ENCODE measurements at regions not wholly inside any gene's neighbourhood (a gene's known extent, or its start where the extent isn't known, plus 50 kb on each side); places are given as distances from the start of the nearest gene placed in this dataset.

- Mint-ChIP-seq H3K4me3 (no peak overlapping the region), H3K27me3 (ENCODE audit: low read depth, poor library complexity) (no peaks in the 10 kb centered on the region), H3K36me3 (ENCODE audit: low read depth) (no peaks in the 10 kb centered on the region), H3K27ac (no peak overlapping the region), H3K9me3 (no peaks in the 10 kb centered on the region), H3K4me1 (peaks cover 5% of the 10 kb centered on the region)
- no peak for DNase-seq
- TF ChIP-seq CTCF (IDR thresholded peaks at IDR 0.05), result no peak
Observed at GRCh38 chr4:120616041-120616440, 306.5 kb downstream of the PRDM5 start.

GRCh38 chr4:120613778-120614177, 308.7 kb downstream of the PRDM5 start:
- Mint-ChIP-seq H3K9me3 (no peaks in the 10 kb centered on the region), H3K36me3 (ENCODE audit: low read depth) (no peaks in the 10 kb centered on the region), H3K27ac (no peak overlapping the region), H3K4me3 (no peak overlapping the region), H3K4me1 (peaks cover 5% of the 10 kb centered on the region), H3K27me3 (ENCODE audit: low read depth, poor library complexity) (no peaks in the 10 kb centered on the region)
- TF ChIP-seq CTCF (IDR thresholded peaks at IDR 0.05), result no peak
- no peak for DNase-seq

DNA sequence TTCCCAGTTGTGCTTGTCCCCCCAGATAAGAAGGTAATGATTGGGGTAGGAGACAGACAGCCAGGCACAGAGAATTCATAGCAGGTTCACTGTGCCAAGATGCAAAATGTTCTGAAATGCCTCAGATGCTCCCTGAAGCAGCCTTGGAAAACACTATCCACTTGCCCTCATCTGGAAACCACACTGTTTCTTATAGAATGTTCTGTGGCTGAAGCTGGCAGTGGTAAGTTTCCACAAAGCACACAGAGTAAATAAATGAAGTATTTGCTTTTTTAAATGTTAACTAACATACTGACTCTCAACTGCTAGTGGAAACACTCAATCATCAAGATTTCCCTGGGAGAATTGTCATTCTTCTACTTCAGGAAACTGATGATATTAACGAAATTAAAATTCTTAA, 311.4 kb downstream of the PRDM5 start:
- peaks cover 5% of the 10 kb centered on the region for H3K4me1 Mint-ChIP-seq
- H3K27ac Mint-ChIP-seq, result no peak overlapping the region
- TF ChIP-seq CTCF (IDR thresholded peaks at IDR 0.05), result no peak
- peaks cover 12% of the 10 kb centered on the region for H3K9me3 Mint-ChIP-seq
- no peak overlapping the region for H3K4me3 Mint-ChIP-seq
- H3K27me3 Mint-ChIP-seq (ENCODE audit: low read depth, poor library complexity), result no peaks in the 10 kb centered on the region
- no peaks in the 10 kb centered on the region for H3K36me3 Mint-ChIP-seq (ENCODE audit: low read depth)
- DNase-seq, result no peak

GRCh38 chr4:120591038-120591437, 331.5 kb downstream of the PRDM5 start:
- Mint-ChIP-seq H3K9me3 (no peaks in the 10 kb centered on the region), H3K4me1 (no peaks in the 10 kb centered on the region), H3K36me3 (ENCODE audit: low read depth) (no peaks in the 10 kb centered on the region), H3K27ac (no peak overlapping the region), H3K27me3 (ENCODE audit: low read depth, poor library complexity) (no peaks in the 10 kb centered on the region), H3K4me3 (no peak overlapping the region)
- TF ChIP-seq CTCF (IDR thresholded peaks at IDR 0.05), result no peak
- DNase-seq, result no peak

DNA sequence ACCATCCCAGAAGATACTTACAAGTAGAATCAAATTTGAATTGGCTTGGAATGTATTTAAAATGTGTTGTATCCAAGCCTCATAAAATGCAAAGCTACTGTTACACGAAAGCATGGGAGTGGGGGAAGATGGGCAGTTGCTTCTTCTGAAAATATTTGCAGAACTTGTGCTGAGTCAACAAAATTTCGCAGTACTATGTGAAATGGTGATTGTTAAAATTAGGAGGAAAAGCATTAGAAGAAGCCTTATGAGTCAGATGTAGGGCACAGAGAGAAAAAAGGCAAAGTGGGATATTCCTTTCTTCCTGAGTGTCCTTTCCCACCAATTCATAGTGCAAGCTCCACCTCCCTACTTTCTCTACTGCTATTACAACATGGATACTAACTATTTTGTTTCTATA, 332.7 kb downstream of the PRDM5 start:
- Mint-ChIP-seq H3K4me3 (no peak overlapping the region), H3K27me3 (ENCODE audit: low read depth, poor library complexity) (no peaks in the 10 kb centered on the region), H3K4me1 (no peaks in the 10 kb centered on the region), H3K27ac (no peak overlapping the region), H3K9me3 (peaks cover 10% of the 10 kb centered on the region), H3K36me3 (ENCODE audit: low read depth) (no peaks in the 10 kb centered on the region)
- DNase-seq, result no peak
- TF ChIP-seq CTCF (IDR thresholded peaks at IDR 0.05), result no peak

DNA sequence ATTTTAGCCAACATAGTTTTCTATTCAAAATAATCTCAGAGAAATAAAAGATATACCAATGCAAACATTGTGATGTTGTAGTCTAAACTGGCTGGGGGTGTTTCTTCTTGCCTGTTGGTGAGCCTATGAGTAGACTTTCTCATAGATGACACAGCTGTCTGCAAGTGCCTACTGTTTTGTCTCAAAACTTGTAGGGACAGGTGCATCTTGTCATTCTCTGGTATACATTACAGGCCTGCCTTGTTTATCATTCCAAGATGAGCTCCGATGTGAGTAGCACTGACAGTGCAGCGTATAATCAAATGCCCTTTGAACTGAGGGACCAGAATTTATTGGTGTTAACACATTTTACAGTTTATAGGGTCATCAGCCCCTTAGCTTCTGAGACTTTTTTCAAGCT, 353.8 kb downstream of the PRDM5 start:
- no peak for TF ChIP-seq CTCF (IDR thresholded peaks at IDR 0.05)
- H3K4me1 Mint-ChIP-seq, result peaks cover 20% of the 10 kb centered on the region
- H3K27ac Mint-ChIP-seq, result no peak overlapping the region
- H3K36me3 Mint-ChIP-seq (ENCODE audit: low read depth), result peaks cover 15% of the 10 kb centered on the region
- no peak overlapping the region for H3K4me3 Mint-ChIP-seq
- H3K9me3 Mint-ChIP-seq, result peaks cover 5% of the 10 kb centered on the region
- DNase-seq, result no peak
- no peaks in the 10 kb centered on the region for H3K27me3 Mint-ChIP-seq (ENCODE audit: low read depth, poor library complexity)
